K562 (cell line): ENCODE measurements at regions not wholly inside any gene's neighbourhood (a gene's known extent, or its start where the extent isn't known, plus 50 kb on each side); places are given as distances from the start of the nearest gene placed in this dataset.

Experiments used
- ATAC-seq: fragments of 200-7000 bp; cut with Tn5 transposase; 3 replicates; pipeline ENCODE4 v1.9.1; 2020; ENCODE audit warnings: moderate library complexity
- BruUV-seq: library from RNA; stranded (reverse); fragments of 400-500 nt; replicated peaks from 2 replicates; lab custom pipeline; 2021; lab: Mats Ljungman, UMichigan
- CTCF ChIA-PET: fragments of 300-600 bp; formaldehyde crosslinking; extraction: SDS; loops from one replicate; lab custom pipeline; 2021; ENCODE audit warnings: low intra/inter-chr PET ratio; lab: Yijun Ruan, JAX
- POLR2A ChIA-PET: fragments of 300-600, 350-650 bp; sonication (Branson Sonifier 250); formaldehyde crosslinking; extraction: SDS; loops from one replicate; lab custom pipeline; 2021; ENCODE audit warnings: antibody characterized with exemption, inconsistent platforms; lab: Yijun Ruan, JAX
- DNase-seq, 4 experiments: peaks; one replicate each; pipeline versions ENCODE4 v3.0.0 to v3.0.0-alpha.2; 2011 to 2018; ENCODE audit warnings: low spot score in 3 of 4, mixed read lengths in 3 of 4; ENCODE audit errors: extremely low read depth in 1 of 4
- FAIRE-seq: peaks from 2 replicates; lab custom pipeline; 2011; peaks lifted over from hg19 to GRCh38; lab: Jason Lieb, UNC
- H2AFZ ChIP-seq: 2 replicates; pipeline ENCODE4 v1.6.0; 2011; ENCODE audit warnings: low read depth, low read length, control low read depth, inconsistent platforms
- H3K27ac ChIP-seq: fragments of 200-600 bp; 3 replicates; pipeline ENCODE4 v1.8.0; 2011; ENCODE audit warnings: low read depth, mild to moderate bottlenecking, control low read depth, inconsistent platforms, low read length, moderate library complexity, mixed read lengths; ENCODE audit errors: extremely low read depth
- H3K27me3 ChIP-seq, 2 experiments: fragments of 300-600 bp in 1 of 2; 2 replicates in 1 of 2; 3 replicates in 1 of 2; pipeline versions ENCODE4 v1.6.0 to v1.8.0; 2011; ENCODE audit warnings: inconsistent platforms in 2 of 2, low read length in 2 of 2, mild to moderate bottlenecking in 1 of 2, mixed read lengths in 1 of 2, moderate library complexity in 1 of 2; ENCODE audit not compliant: control insufficient read depth in 2 of 2, insufficient read depth in 2 of 2
- H3K36me3 ChIP-seq: fragments of 300-600 bp; 3 replicates; pipeline ENCODE4 v1.8.0; 2011; ENCODE audit warnings: mild to moderate bottlenecking, low read length, inconsistent platforms; ENCODE audit not compliant: control insufficient read depth, insufficient read depth
- H3K4me1 ChIP-seq, 2 experiments: fragments of 200-600 bp in 1 of 2; replicated peaks in 1 of 2; 2 replicates in 1 of 2; 3 replicates in 1 of 2; pipeline versions ENCODE4 v1.5.1 to v1.8.0; 2011; ENCODE audit warnings: inconsistent platforms in 2 of 2, low read length in 2 of 2, mild to moderate bottlenecking in 1 of 2, mixed read lengths in 1 of 2, moderate library complexity in 1 of 2; ENCODE audit not compliant: control insufficient read depth in 2 of 2, insufficient read depth in 2 of 2
- H3K4me2 ChIP-seq: 2 replicates; pipeline ENCODE4 v1.6.1; 2011; ENCODE audit warnings: low read length, control low read depth, inconsistent platforms, mixed read lengths; ENCODE audit not compliant: insufficient read depth
- H3K4me3 ChIP-seq: fragments of 200-600 bp; sonication (generic), shearing (Covaris generic); 2 replicates; pipeline ENCODE4 v1.5.1; 2016; ENCODE audit warnings: control low read depth, inconsistent platforms
- H3K79me2 ChIP-seq: fragments of 200-600 bp; 3 replicates; pipeline ENCODE4 v1.8.0; 2011; ENCODE audit warnings: low read length, inconsistent platforms; ENCODE audit not compliant: control insufficient read depth, insufficient read depth
- H3K9ac ChIP-seq, 2 experiments: 2 replicates each; pipeline versions ENCODE4 v1.6.0 to v1.6.1; 2011; ENCODE audit warnings: low read depth in 2 of 2, low read length in 2 of 2, control low read depth in 1 of 2, inconsistent platforms in 1 of 2, mild to moderate bottlenecking in 1 of 2, mixed read lengths in 1 of 2; ENCODE audit not compliant: insufficient read depth in 1 of 2
- H3K9me1 ChIP-seq: one replicate; pipeline ENCODE4 v1.6.0; 2011; ENCODE audit warnings: inconsistent platforms, mild to moderate bottlenecking, low read length, moderate library complexity; ENCODE audit not compliant: control insufficient read depth, insufficient read depth
- H3K9me3 ChIP-seq: replicated peaks from 2 replicates; pipeline ENCODE4 v1.5.1; 2011; ENCODE audit warnings: low read depth, low read length, inconsistent platforms; ENCODE audit not compliant: control insufficient read depth, insufficient read depth
- H4K20me1 ChIP-seq: replicated peaks from 2 replicates; pipeline ENCODE4 v1.6.1; 2011; ENCODE audit warnings: low read length, inconsistent platforms, mixed read lengths; ENCODE audit not compliant: control insufficient read depth, insufficient read depth
- FOXK1 ChIP-seq: sonication (generic); formaldehyde crosslinking; IDR thresholded peaks from 2 replicates; pipeline ENCODE4 v1.8.0; 2022; ENCODE audit warnings: missing genetic modification reagents, mild to moderate bottlenecking, borderline replicate concordance
- NCOA6 ChIP-seq: fragments of 450-650 bp; IDR thresholded peaks from 2 replicates; pipeline ENCODE4 v1.6.1; 2017; ENCODE audit warnings: mild to moderate bottlenecking
- RBM22 ChIP-seq: fragments of 200-400 bp; formaldehyde crosslinking; IDR thresholded peaks from 2 replicates; pipeline ENCODE4 v1.6.1; 2018; ENCODE audit warnings: low read length, low read depth; ENCODE audit not compliant: poor library complexity, severe bottlenecking
- SP2 ChIP-seq: IDR thresholded peaks from 2 replicates; pipeline ENCODE4 v1.6.1; 2011; ENCODE audit warnings: mild to moderate bottlenecking, low read depth, low read length, moderate library complexity; ENCODE audit not compliant: poor library complexity, severe bottlenecking; ENCODE audit errors: extremely low read depth
- ZNF551 ChIP-seq: fragments of 250-450 bp; sonication (Bioruptor Pico); IDR thresholded peaks from 2 replicates; pipeline ENCODE4 v1.5.0; 2021; ENCODE audit warnings: mild to moderate bottlenecking, moderate library complexity
- ZSCAN29 ChIP-seq: fragments of 450-650 bp; IDR thresholded peaks from 2 replicates; pipeline ENCODE4 v1.6.1; 2017
- WGBS: fragments of 100-300 bp; shearing (Covaris generic); methylation state at CpG from one replicate; pipeline ENCODE4 v1.1.6; 2016; ENCODE audit warnings: low coverage, mixed read lengths; ENCODE audit not compliant: insufficient coverage; ENCODE audit errors: missing lambda C conversion rate; 5-methylcytosine and 5-hydroxymethylcytosine counted together
- in situ Hi-C: fragments of 300-500 bp; cut with MboI; formaldehyde crosslinking; loops from 4 replicates; pipeline ENCODE4 v1.15.0; 2018; ENCODE audit warnings: inconsistent platforms, mixed read lengths
- intact Hi-C: fragments of 100-400 bp; cut with micrococcal nuclease; formaldehyde crosslinking; loops from 2 replicates; pipeline ENCODE4 v1.14.2; 2022
- TF ChIP-seq, protein P1 (sequence below): fragments of 450-650 bp; IDR thresholded peaks from 2 replicates; pipeline ENCODE4 v1.6.1; 2018; ENCODE audit not compliant: partially characterized antibody
- TF ChIP-seq, protein P2 (sequence below): fragments of 450-650 bp; IDR thresholded peaks from 2 replicates; pipeline ENCODE4 v1.6.1; 2016; ENCODE audit warnings: low read depth
- TF ChIP-seq, protein P3 (sequence below): fragments of 450-650 bp; formaldehyde crosslinking; IDR thresholded peaks from 2 replicates; pipeline ENCODE4 v1.4.0; 2020; ENCODE audit warnings: mild to moderate bottlenecking, mixed read lengths

DNA sequence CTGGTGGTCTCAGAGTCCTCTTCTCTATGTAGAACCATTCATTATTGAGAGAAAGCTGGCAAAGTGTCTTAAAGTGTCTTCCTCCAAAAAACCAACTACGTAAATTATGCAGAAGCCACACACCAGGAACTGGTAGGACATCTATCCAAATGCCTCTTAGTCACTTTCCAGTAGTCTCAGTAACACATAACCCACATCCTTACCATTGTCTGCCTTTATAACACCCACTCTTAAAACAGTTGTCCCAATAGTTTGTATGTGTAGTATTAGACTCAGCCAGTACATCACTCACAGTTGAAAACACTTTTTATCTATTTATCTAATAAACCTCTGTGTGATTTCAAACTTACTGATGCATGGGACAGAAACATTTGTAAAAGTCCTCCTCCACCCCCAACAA, 143.6 kb upstream of the HNRNPA3 start:
- CTCF ChIA-PET: no interaction called here
- FAIRE-seq: no peak
- BruUV-seq: no TSS peak
- TF ChIP-seq, protein P1, sequence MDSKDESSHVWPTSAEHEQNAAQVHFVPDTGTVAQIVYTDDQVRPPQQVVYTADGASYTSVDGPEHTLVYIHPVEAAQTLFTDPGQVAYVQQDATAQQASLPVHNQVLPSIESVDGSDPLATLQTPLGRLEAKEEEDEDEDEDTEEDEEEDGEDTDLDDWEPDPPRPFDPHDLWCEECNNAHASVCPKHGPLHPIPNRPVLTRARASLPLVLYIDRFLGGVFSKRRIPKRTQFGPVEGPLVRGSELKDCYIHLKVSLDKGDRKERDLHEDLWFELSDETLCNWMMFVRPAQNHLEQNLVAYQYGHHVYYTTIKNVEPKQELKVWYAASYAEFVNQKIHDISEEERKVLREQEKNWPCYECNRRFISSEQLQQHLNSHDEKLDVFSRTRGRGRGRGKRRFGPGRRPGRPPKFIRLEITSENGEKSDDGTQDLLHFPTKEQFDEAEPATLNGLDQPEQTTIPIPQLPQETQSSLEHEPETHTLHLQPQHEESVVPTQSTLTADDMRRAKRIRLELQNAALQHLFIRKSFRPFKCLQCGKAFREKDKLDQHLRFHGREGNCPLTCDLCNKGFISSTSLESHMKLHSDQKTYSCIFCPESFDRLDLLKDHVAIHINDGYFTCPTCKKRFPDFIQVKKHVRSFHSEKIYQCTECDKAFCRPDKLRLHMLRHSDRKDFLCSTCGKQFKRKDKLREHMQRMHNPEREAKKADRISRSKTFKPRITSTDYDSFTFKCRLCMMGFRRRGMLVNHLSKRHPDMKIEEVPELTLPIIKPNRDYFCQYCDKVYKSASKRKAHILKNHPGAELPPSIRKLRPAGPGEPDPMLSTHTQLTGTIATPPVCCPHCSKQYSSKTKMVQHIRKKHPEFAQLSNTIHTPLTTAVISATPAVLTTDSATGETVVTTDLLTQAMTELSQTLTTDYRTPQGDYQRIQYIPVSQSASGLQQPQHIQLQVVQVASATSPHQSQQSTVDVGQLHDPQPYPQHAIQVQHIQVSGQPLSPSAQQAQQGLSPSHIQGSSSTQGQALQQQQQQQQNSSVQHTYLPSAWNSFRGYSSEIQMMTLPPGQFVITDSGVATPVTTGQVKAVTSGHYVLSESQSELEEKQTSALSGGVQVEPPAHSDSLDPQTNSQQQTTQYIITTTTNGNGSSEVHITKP: no peak
- TF ChIP-seq SP2: no peak
- TF ChIP-seq ZSCAN29: no peak
- TF ChIP-seq ZNF551 (CRISPR knock-in tag): no peak
- no peak for TF ChIP-seq NCOA6
- no peak for TF ChIP-seq RBM22
- TF ChIP-seq, protein P2, sequence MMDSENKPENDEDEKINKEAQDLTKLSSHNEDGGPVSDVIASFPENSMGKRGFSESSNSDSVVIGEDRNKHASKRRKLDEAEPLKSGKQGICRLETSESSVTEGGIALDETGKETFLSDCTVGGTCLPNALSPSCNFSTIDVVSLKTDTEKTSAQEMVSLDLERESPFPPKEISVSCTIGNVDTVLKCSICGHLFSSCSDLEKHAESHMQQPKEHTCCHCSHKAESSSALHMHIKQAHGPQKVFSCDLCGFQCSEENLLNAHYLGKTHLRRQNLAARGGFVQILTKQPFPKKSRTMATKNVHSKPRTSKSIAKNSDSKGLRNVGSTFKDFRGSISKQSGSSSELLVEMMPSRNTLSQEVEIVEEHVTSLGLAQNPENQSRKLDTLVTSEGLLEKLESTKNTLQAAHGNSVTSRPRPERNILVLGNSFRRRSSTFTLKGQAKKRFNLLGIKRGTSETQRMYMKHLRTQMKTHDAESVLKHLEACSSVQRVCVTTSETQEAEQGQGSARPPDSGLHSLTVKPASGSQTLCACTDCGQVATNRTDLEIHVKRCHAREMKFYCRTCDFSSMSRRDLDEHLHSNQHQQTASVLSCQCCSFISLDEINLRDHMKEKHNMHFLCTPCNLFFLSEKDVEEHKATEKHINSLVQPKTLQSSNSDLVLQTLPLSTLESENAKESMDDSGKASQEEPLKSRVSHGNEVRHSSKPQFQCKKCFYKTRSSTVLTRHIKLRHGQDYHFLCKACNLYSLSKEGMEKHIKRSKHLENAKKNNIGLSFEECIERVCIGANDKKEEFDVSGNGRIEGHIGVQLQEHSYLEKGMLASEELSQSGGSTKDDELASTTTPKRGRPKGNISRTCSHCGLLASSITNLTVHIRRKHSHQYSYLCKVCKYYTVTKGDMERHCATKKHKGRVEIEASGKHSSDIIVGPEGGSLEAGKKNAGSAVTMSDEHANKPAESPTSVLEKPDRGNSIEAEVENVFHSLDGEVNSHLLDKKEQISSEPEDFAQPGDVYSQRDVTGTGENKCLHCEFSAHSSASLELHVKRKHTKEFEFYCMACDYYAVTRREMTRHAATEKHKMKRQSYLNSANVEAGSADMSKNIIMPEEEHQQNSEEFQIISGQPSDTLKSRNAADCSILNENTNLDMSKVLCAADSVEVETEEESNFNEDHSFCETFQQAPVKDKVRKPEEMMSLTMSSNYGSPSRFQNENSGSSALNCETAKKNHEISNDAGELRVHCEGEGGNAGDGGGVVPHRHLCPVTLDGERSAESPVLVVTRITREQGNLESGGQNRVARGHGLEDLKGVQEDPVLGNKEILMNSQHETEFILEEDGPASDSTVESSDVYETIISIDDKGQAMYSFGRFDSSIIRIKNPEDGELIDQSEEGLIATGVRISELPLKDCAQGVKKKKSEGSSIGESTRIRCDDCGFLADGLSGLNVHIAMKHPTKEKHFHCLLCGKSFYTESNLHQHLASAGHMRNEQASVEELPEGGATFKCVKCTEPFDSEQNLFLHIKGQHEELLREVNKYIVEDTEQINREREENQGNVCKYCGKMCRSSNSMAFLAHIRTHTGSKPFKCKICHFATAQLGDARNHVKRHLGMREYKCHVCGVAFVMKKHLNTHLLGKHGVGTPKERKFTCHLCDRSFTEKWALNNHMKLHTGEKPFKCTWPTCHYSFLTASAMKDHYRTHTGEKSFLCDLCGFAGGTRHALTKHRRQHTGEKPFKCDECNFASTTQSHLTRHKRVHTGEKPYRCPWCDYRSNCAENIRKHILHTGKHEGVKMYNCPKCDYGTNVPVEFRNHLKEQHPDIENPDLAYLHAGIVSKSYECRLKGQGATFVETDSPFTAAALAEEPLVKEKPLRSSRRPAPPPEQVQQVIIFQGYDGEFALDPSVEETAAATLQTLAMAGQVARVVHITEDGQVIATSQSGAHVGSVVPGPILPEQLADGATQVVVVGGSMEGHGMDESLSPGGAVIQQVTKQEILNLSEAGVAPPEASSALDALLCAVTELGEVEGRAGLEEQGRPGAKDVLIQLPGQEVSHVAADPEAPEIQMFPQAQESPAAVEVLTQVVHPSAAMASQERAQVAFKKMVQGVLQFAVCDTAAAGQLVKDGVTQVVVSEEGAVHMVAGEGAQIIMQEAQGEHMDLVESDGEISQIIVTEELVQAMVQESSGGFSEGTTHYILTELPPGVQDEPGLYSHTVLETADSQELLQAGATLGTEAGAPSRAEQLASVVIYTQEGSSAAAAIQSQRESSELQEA: no peak
- no peak for TF ChIP-seq FOXK1 (CRISPR knock-in tag)
- TF ChIP-seq, protein P3, sequence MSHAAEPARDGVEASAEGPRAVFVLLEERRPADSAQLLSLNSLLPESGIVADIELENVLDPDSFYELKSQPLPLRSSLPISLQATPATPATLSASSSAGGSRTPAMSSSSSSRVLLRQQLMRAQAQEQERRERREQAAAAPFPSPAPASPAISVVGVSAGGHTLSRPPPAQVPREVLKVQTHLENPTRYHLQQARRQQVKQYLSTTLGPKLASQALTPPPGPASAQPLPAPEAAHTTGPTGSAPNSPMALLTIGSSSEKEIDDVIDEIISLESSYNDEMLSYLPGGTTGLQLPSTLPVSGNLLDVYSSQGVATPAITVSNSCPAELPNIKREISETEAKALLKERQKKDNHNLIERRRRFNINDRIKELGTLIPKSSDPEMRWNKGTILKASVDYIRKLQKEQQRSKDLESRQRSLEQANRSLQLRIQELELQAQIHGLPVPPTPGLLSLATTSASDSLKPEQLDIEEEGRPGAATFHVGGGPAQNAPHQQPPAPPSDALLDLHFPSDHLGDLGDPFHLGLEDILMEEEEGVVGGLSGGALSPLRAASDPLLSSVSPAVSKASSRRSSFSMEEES: no peak

More for the DNA sequence above, 143.6 kb upstream of the HNRNPA3 start:
- in situ Hi-C loops (no loop called here), intact Hi-C loops (no loop called here)
- no peak overlapping the region for H3K9ac ChIP-seq
- no peak overlapping the region for H3K4me3 ChIP-seq
- H3K36me3 ChIP-seq: no peaks in the 10 kb centered on the region
- DNase-seq (no peak), ATAC-seq (no peak)
- POLR2A ChIA-PET: no interaction called here
- no peaks in the 10 kb centered on the region for H3K27me3 ChIP-seq
- no peak overlapping the region for H3K27ac ChIP-seq
- no peak overlapping the region for H3K4me2 ChIP-seq
- H2AFZ ChIP-seq: no peak overlapping the region
- H3K4me1 ChIP-seq: no peaks in the 10 kb centered on the region
- no peaks in the 10 kb centered on the region for H3K79me2 ChIP-seq
- no peaks in the 10 kb centered on the region for H3K9me1 ChIP-seq
- WGBS: 0% methylated on average over 1 of the region's 1 CpG
- no peaks in the 10 kb centered on the region for H4K20me1 ChIP-seq
- no peaks in the 10 kb centered on the region for H3K9me3 ChIP-seq
